MCF 10A (cell line): ENCODE measurements at regions not wholly inside any gene's neighbourhood (a gene's known extent, or its start where the extent isn't known, plus 50 kb on each side); places are given as distances from the start of the nearest gene placed in this dataset.

Experiments
- BruUV-seq: library from RNA; stranded (reverse); fragments of 400-500 nt; replicated peaks from 2 replicates; lab custom pipeline; 2021; lab: Mats Ljungman, UMichigan
- CTCF ChIA-PET: fragments of 300-600 bp; sonication (Branson Sonifier 250); formaldehyde crosslinking; extraction: SDS; loops from one replicate; lab custom pipeline; 2021; ENCODE audit warnings: antibody characterized with exemption, inconsistent platforms; lab: Yijun Ruan, JAX
- POLR2A ChIA-PET: fragments of 300-600, 350-650 bp; sonication (Branson Sonifier 250); formaldehyde crosslinking; extraction: SDS; loops from one replicate; lab custom pipeline; 2020; ENCODE audit warnings: antibody characterized with exemption, inconsistent platforms; lab: Yijun Ruan, JAX
- DNase-seq: peaks from one replicate; pipeline ENCODE4 v3.0.0-alpha.2; 2018; ENCODE audit not compliant: unreplicated experiment
- H3K27ac Mint-ChIP-seq: one replicate; pipeline ENCODE4 v1.8.0; 2022; ENCODE audit warnings: mild to moderate bottlenecking, low read depth, mixed read lengths; ENCODE audit not compliant: unreplicated experiment
- H3K27me3 Mint-ChIP-seq: one replicate; pipeline ENCODE4 v1.8.0; 2022; ENCODE audit warnings: mixed read lengths; ENCODE audit not compliant: insufficient read depth, unreplicated experiment
- H3K36me3 Mint-ChIP-seq: one replicate; pipeline ENCODE4 v1.8.0; 2022; ENCODE audit warnings: mild to moderate bottlenecking, moderate library complexity, mixed read lengths; ENCODE audit not compliant: insufficient read depth, unreplicated experiment
- H3K4me1 Mint-ChIP-seq: one replicate; pipeline ENCODE4 v1.8.0; 2022; ENCODE audit warnings: mixed read lengths; ENCODE audit not compliant: insufficient read depth, unreplicated experiment
- H3K4me3 Mint-ChIP-seq: one replicate; pipeline ENCODE4 v1.8.0; 2022; ENCODE audit warnings: mild to moderate bottlenecking, moderate library complexity, mixed read lengths; ENCODE audit not compliant: unreplicated experiment
- H3K9me3 Mint-ChIP-seq: one replicate; pipeline ENCODE4 v1.8.0; 2022; ENCODE audit warnings: mixed read lengths; ENCODE audit not compliant: unreplicated experiment
- intact Hi-C: fragments of 100-400 bp; cut with micrococcal nuclease; formaldehyde crosslinking; loops from 2 replicates; pipeline ENCODE4 v1.14.1; 2022
- TF ChIP-seq, protein P1 (sequence below): fragments of 200-600 bp; IDR thresholded peaks from one replicate; pipeline ENCODE4 v1.8.0; 2022; ENCODE audit warnings: antibody characterized with exemption, mild to moderate bottlenecking; ENCODE audit not compliant: unreplicated experiment

DNA sequence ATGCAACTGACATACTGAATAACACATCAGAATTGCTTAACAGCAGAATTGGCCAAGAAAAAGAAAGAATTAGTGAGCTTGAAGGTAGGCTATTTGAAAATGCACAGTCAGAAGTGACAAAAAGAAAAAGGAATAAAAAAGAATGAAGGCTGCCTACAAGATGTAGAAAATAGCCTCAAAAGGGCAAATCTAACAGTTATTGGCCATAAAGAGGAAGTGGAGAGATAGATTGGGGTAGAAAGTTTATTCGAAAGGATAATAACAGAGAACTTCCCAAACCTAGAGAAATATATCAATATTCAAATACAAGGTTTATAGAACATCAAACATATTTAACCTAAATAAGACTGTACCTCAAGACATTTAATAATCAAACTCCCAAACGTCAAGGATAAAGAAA, 67.5 kb downstream of the ATP6V1G3 start:
- BruUV-seq: no TSS peak
- POLR2A ChIA-PET: no interaction called here

GRCh38 chr1:198472119-198472518, 68.4 kb downstream of the ATP6V1G3 start:
- ChIA-PET CTCF (interaction anchor here (0.6 to 1.1 kb wide), 2 partner anchors 9 to 14 kb away, joined by 3 to 4 read pairs; no protein-coding TSS in a partner anchor), POLR2A (interaction anchor here (1.4 kb wide), 1 partner anchor 27 kb away, joined by 3 read pairs; no protein-coding TSS in a partner anchor)
- BruUV-seq: no TSS peak
- no peaks in the 10 kb centered on the region for H3K36me3 Mint-ChIP-seq
- H3K27me3 Mint-ChIP-seq: no peaks in the 10 kb centered on the region
- DNase-seq: no peak
- H3K9me3 Mint-ChIP-seq: peaks cover 12% of the 10 kb centered on the region
- no peak overlapping the region for H3K27ac Mint-ChIP-seq
- intact Hi-C loops: no loop called here
- no peak overlapping the region for H3K4me3 Mint-ChIP-seq
- TF ChIP-seq, protein P1, sequence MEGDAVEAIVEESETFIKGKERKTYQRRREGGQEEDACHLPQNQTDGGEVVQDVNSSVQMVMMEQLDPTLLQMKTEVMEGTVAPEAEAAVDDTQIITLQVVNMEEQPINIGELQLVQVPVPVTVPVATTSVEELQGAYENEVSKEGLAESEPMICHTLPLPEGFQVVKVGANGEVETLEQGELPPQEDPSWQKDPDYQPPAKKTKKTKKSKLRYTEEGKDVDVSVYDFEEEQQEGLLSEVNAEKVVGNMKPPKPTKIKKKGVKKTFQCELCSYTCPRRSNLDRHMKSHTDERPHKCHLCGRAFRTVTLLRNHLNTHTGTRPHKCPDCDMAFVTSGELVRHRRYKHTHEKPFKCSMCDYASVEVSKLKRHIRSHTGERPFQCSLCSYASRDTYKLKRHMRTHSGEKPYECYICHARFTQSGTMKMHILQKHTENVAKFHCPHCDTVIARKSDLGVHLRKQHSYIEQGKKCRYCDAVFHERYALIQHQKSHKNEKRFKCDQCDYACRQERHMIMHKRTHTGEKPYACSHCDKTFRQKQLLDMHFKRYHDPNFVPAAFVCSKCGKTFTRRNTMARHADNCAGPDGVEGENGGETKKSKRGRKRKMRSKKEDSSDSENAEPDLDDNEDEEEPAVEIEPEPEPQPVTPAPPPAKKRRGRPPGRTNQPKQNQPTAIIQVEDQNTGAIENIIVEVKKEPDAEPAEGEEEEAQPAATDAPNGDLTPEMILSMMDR: no peak
- peaks cover 8% of the 10 kb centered on the region for H3K4me1 Mint-ChIP-seq

More for the DNA sequence above, 67.5 kb downstream of the ATP6V1G3 start:
- peaks cover under 1% of the 10 kb centered on the region for H3K4me1 Mint-ChIP-seq
- no peaks in the 10 kb centered on the region for H3K27me3 Mint-ChIP-seq
- intact Hi-C loops: no loop called here
- DNase-seq: no peak
- no peak overlapping the region for H3K27ac Mint-ChIP-seq
- H3K4me3 Mint-ChIP-seq: no peak overlapping the region
- CTCF ChIA-PET: no interaction called here
- TF ChIP-seq, protein P1: no peak
- H3K9me3 Mint-ChIP-seq: peaks cover 12% of the 10 kb centered on the region
- H3K36me3 Mint-ChIP-seq: no peaks in the 10 kb centered on the region

DNA sequence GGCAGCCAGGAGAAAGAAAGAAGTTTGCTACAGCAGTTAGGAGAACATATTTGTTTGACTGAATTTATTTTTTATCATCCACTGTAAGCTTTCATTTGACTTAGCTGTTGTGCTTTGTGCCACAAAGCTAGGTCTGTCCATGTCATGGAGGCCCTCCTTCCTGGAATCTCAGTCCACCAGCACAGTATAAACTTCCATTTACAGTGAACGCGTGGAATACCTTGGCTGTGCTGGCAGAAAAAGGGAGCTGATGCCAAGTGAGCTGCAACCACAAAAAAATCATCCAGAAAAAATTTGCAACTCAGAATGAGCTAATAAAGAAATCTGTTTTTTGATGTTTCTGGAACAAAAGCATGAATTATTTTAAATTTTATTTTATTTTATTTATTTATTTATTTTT, 72.6 kb downstream of the ATP6V1G3 start:
- CTCF ChIA-PET: interaction anchor here (0.6 to 4.1 kb wide), 23 partner anchors 12 to 948 kb away, joined by 3 to 21 read pairs (median 4); no protein-coding TSS in a partner anchor
- Mint-ChIP-seq H3K9me3 (peaks cover 4% of the 10 kb centered on the region), H3K36me3 (no peaks in the 10 kb centered on the region), H3K27ac (no peak overlapping the region), H3K27me3 (no peaks in the 10 kb centered on the region), H3K4me3 (no peak overlapping the region), H3K4me1 (peaks cover 28% of the 10 kb centered on the region)
- no TSS peak for BruUV-seq
- POLR2A ChIA-PET: interaction anchor here (0.6 to 5.9 kb wide), 8 partner anchors 10 to 1127 kb away, joined by 3 to 88 read pairs (median 5); partner anchors contain the start of genes C1orf53 and NEK7
- TF ChIP-seq, protein P1: no peak
- intact Hi-C loops: loop anchor here (5.0 to 10.0 kb wide), 3 partner anchors 193 to 693 kb away; partner anchors contain the start of gene DENND1B
- DNase-seq: no peak

DNA sequence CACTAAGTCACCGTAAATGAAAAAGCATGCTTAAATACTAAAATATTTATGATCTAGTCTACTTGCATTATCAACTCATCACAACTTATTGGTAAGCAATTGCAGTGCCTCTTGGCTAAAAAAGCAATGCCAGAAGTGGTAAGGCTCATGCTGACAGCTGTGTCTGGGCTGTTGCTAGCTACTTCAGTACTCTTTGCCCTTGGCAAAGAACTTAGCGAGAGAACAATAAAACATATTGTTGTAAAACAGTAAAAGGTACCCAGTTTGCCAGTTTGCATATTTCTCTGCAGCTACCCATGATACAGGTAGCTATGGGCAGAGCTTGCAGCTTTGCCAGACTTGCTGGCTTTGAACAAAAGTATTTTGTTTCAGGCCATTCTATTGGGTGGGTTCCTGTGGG, 73.1 kb downstream of the ATP6V1G3 start:
- Mint-ChIP-seq H3K36me3 (no peaks in the 10 kb centered on the region), H3K9me3 (no peaks in the 10 kb centered on the region), H3K27ac (no peak overlapping the region), H3K27me3 (no peaks in the 10 kb centered on the region), H3K4me3 (no peak overlapping the region), H3K4me1 (peaks cover 32% of the 10 kb centered on the region)
- intact Hi-C loops: loop anchor here (5.0 to 10.0 kb wide), 3 partner anchors 193 to 693 kb away; partner anchors contain the start of gene DENND1B
- TF ChIP-seq, protein P1: no peak
- POLR2A ChIA-PET: interaction anchor here (0.6 to 5.9 kb wide), 9 partner anchors 11 to 1126 kb away, joined by 3 to 88 read pairs (median 5); partner anchors contain the start of genes C1orf53 and NEK7
- CTCF ChIA-PET: interaction anchor here (0.5 to 4.7 kb wide), 30 partner anchors 9 to 1316 kb away, joined by 3 to 33 read pairs (median 4); no protein-coding TSS in a partner anchor
- DNase-seq: no peak
- no TSS peak for BruUV-seq
